ENCODE measurements at regions not wholly inside any gene's neighbourhood (a gene's known extent, or its start where the extent isn't known, plus 50 kb on each side); places are given as distances from the start of the nearest gene placed in this dataset.

- H3K4me3 ChIP-seq (replicated peaks; ENCODE audit: low read depth, low read length), result no peak overlapping the region
- TF ChIP-seq CTCF (IDR thresholded peaks at IDR 0.05; ENCODE audit: low read depth, low read length, missing control alignments), result no peak
- no peak for DNase-seq (ENCODE audit: extremely low read depth, low read depth)
These were observed 95.5 kb upstream of the FZD10 start for GRCh38 chr12:130066742-130067141.

GRCh38 chr12:130068741-130069140, 93.5 kb upstream of the FZD10 start:
- TF ChIP-seq CTCF (IDR thresholded peaks at IDR 0.05; ENCODE audit: low read depth, low read length, missing control alignments), result no peak
- no peak for DNase-seq (ENCODE audit: extremely low read depth, low read depth)
- H3K4me3 ChIP-seq (replicated peaks; ENCODE audit: low read depth, low read length), result no peak overlapping the region

DNA sequence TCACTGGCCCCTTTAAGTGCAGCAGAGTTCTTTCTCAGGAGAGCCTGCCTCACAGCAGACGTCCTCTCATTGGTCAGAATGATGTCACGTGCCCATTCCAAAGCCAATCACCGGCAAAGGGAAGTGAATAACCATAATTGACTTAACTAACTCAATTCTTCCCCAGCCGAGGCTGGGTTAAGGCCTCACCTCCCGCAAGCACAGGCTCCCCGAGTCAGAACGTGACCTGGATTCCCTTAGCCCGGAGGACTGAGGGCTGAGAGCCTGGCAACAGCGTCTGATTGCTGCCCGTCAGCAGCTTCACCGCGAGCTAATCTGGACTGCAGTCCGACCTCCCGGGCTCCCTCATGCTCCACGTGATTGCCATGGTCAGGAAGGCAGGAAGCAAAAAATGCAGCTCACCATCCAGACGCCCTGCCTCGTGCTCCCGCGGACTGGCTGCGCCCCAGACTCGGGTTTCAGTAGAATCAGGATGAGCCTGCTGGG, 92.1 kb upstream of the FZD10 start:
- no peak for TF ChIP-seq CTCF (IDR thresholded peaks at IDR 0.05; ENCODE audit: low read depth, low read length, missing control alignments)
- DNase-seq (ENCODE audit: extremely low read depth, low read depth), result no peak
- H3K4me3 ChIP-seq (replicated peaks; ENCODE audit: low read depth, low read length), result no peak overlapping the region

DNA sequence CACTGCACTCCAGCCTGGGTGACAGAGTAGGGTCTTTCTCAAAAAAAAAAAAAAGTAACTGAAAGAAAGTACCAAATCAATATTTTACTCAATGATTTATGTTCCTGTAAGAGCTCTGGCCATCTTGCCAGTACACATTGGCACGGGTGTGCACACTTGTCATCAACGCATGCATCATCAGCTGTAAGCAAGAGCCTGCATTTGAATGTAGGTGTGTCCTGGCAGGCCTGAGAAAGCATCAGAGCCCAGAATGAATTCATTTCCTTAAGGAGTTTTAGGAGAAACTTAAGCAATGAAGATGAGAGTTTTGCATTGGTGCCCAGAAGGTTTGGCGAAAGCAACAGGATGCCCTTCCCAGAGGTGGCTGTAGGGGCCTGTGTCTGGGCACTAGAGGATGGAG, 88.5 kb upstream of the FZD10 start:
- TF ChIP-seq CTCF (IDR thresholded peaks at IDR 0.05; ENCODE audit: low read depth, low read length, missing control alignments), result no peak
- no peak for DNase-seq (ENCODE audit: extremely low read depth, low read depth)
- H3K4me3 ChIP-seq (replicated peaks; ENCODE audit: low read depth, low read length), result no peak overlapping the region

- H3K4me3 ChIP-seq (replicated peaks; ENCODE audit: low read depth, low read length), result no peak overlapping the region
- no peak for TF ChIP-seq CTCF (IDR thresholded peaks at IDR 0.05; ENCODE audit: low read depth, low read length, missing control alignments)
- no peak for DNase-seq (ENCODE audit: extremely low read depth, low read depth)
These were observed 87.4 kb upstream of the FZD10 start for GRCh38 chr12:130074661-130075406.

- DNase-seq (ENCODE audit: extremely low read depth, low read depth), result no peak
These were observed 86.7 kb upstream of the FZD10 start for GRCh38 chr12:130075497-130076076.

More at GRCh38 chr12:130075497-130076076, 86.7 kb upstream of the FZD10 start:
- H3K4me3 ChIP-seq (replicated peaks; ENCODE audit: low read depth, low read length), result no peak overlapping the region
- no peak for TF ChIP-seq CTCF (IDR thresholded peaks at IDR 0.05; ENCODE audit: low read depth, low read length, missing control alignments)

Measured in HFF-Myc (cell line).